ENCODE measurements at regions not wholly inside any gene's neighbourhood (a gene's known extent, or its start where the extent isn't known, plus 50 kb on each side); places are given as distances from the start of the nearest gene placed in this dataset.
A peak's percentile ranks its signal among the peaks of the same experiment; 100 is the strongest.

DNA sequence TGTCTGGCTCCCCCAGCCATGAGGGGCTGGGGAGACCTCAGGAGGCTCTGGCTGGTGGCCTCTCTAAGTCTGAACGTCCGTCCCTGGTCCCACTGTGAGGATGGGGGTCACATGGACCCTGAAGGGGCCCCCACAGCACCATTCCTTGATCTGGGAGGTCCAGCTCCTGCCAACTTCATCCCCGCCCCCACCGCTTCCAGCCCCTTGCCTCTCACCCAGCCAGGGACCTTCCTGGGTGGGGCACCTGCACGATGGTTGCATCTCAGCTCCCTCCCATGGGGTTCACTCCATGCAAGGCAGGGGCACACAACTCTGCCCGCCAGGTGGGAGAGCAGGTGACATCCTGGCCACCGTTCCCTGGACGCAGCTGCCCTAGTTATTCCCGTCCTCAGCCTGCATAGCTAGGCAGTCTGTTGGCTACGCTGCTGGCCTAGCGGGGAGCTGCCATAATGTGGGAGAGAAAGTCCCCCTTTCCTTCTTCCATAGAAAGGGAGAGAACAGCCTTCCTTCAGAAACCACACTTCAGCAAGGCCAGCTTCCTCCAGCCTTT lies 217.9 kb upstream of the RPL38 start:
- DNase-seq (ENCODE audit: low spot score): no peak

DNA sequence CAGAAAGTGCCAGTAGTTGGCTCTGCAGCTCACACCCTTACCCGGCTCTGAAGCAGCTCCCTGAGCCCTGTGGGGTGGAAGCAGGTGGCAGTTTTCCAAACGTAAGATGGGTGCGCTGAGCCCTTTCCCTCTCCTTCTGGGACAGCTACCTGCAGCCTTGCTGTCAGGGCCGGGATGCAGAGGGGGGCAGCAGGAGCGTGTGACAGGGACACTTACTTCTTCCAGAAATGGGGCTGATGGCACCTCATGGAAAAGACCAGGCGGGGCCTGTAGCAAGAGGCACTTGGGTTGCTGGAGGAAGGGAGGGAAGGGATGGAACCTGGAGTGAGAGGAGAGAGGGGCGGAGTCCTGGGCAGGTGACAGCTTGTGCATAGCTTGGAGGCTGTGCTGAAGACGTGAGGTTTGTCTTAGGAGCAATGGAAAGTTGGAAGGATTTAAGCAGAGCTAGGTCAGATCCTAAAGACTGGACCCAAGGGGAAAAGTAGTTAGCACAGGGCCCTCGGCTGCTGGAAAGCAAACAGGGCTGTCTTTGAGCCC lies 216.8 kb upstream of the RPL38 start:
- DNase-seq (ENCODE audit: low spot score): no peak

DNA sequence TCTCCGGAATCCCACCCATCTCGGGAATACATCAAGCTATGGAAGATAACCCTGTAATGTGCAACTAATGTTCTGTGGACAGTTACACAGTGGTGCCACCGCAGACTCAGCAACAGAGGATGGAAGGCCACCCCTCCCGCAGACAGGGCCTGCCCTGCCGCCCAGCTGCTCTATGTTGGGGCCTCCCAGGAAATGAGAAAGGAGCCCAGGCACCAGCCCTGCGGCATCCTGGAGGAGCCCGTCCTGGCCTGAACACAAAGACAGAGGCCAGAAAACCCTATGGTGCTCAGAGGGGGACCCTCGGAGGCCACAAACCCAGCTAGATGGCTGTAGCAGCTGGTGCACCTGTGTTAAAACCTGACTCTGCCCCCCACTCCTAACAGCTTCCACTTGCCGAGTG lies 216.1 kb upstream of the RPL38 start:
- no peak for DNase-seq (ENCODE audit: low spot score)

DNA sequence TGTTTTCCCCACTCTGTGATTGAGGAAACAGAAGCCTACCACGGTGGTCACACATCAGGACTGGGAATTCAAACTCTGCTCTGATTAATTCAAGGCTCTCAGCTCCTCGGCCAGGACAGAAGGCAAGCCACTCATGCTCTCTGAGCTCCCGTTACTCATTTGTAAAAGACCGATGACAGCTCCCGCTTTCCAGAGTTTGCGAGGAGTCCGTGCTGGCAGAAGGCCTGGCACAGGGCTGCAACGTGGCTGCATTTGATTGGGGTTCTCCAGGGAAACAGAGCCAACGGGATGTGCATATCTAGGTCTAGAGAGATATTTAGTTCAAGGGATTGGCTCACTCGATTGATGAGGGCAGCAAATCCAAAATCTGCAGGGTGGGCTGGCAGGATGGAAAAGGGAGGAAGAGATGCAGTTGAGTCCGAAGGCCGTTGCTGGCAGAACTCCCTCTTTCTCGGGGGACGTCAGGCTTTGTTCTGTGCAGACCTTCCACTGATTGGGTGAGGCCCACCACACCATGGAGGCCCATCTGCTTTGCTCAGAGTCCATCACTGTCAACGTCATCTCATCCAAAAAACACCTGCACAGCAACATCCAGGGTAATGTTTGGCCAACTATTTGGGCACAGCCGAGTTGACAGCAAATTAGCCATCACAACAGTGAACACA lies 215.5 kb upstream of the RPL38 start:
- no peak for DNase-seq (ENCODE audit: low spot score)

DNA sequence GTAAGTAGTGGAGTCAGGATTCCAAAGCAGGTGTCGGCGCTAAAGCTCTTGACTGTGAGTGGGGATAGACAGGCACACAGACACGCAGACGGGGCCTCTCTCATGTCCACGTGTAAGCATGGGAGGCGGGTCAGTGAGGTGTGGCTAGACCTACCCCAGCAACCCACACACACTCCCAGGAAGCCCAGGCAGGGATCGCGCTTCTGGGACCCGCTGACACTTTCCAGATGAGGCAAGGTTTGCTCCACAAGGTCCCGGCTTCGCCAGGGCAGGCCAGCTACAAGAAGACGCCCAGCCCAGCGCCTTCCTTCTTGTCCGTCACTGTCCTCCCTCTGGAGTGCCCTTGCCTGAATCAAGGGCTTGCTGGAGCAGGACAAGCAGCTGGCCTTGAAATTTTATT lies 213.8 kb upstream of the RPL38 start:
- DNase-seq (ENCODE audit: low spot score): no peak

DNA sequence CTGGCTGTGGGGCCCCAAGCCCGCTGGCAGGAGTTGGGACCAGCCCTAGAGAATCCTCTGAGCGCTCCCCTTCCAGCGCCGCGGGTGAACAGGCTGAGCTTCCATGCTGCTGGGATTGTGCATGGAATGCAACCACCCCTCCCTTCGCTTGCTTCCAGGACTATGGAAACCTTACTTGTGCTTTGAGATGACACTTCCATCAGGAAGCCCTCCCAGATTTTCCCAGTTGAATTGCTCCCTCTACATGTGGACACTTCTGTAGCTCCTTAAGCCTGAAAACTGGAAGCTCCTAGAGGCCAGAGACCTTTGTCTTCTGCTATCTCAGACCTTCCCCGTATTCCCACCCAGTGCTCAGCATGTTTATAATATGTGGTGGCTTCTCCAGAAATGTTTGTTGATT lies 213.2 kb upstream of the RPL38 start:
- DNase-seq (ENCODE audit: low spot score): no peak

DNA sequence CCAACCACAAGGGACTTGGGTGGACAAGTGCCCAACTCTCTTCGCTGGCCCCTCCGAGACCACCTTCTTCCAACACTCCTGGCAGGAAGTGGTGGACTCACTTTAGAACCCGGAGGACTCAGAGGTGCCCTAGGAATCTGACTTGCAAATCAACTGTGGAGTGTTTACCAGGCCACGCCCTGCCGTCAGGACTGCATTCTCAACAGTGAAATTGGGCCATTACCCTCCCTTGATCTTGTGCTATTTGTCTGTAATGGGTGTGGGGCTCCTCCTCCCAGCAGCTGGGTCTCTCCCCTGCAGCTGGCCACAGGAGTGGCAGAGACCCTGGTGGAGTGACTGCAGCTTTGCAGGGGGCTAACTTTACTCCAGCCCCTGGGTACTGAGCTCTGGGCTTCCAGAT lies 212.2 kb upstream of the RPL38 start:
- no peak for DNase-seq (ENCODE audit: low spot score)

DNA sequence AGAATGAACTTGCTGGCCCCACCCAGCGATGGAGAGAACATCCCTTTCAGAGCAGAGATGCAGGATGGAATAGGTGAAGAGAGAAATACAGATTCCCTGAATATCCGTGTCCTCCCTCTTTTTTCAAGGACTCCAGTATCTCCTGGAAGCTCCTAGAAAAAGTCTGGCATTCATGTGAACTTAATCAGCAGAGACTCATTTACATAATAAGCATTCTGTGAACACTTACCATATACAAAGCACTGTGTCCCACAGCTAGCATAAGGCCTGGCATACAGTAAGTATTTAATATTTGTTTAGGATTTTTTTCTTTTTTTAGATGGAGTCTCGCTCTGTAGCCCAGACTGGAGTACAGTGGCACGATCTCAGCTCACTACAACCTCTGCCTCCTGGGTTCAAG lies 208.5 kb upstream of the RPL38 start:
- no peak for DNase-seq (ENCODE audit: low spot score)

DNA sequence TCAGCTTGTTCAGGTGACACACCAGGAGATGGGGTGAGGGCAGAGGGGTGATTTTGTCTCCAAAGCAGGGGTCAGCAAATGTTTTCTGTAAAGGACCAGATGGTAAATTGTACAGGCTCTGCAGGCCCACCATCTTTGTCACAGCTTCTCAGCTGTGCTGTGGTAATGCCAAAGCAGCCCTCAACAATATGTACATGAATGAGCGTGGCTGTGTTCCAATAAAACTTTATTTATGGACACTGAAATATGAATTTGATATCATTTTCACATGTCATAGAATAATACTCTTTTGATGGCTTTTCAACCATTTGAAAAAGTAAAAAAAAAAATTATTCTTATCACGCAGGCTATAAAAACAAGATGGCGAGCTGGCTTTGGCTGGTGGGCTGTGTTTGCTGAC lies 206.4 kb upstream of the RPL38 start:
- DNase-seq (ENCODE audit: low spot score): no peak

DNA sequence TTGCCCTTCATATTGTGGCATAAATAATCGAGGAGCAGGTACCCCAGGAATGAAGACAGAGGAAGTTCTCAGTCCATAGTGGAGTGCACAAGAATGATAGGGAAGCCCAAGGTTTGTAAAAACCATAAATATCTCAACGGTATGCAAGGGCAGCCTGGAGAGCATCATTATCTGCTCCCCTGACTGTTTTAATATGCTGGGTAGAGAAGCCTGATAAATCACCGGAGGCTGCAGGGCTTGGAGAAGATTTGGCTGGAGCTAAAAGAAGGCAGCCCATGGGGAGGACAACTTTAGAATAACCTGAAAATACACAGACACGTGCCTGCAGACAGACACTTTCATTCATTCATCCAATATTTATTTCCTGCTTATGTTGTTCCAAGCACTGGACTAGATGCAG lies 205.2 kb upstream of the RPL38 start:
- no peak for DNase-seq (ENCODE audit: low spot score)

DNA sequence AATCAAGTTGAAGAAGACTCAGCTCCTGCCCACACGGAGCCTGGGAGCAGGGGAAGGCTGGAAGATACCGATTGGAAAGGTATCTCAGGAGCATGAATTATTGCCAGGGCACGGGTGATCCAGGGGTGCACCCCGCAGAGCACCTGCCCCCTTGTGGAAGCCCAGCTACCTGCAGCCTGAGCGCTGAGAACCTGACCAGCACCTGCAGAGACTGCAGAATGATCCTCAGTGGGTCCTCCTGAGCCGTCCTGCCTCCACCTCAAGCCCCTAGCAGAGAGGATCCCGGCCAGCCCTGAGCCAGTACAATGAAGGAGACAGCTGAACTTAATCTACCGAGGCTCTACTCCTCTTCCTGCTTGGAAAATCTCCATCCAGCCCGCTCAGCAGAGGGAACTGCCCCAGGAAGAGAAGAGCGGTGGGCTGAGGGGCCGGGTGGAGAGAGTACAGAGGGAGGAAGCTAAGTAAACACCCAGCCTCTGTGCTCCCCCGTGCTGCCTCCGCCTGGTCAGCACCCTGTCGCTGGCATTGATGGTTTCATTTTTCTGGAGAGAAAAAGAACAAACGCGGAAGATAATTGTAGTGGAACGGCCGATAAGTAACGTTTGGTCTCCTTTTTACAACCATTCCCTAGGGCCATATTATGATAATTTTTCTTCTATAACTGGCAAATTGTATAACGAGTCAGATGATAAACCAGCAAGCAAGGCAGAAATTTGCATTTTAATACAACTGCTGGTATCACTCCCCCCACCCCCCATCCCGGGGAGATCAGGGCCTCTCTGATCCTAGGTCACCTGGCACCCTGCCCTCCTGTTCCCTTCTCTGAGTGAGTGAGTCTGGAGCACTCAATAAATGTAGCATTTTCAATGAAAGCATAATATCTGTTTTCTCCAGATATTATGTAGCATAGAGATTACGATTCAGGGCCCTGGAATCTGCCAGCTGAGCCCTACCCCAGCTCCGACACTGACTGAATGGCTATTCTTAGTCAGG lies 204.5 kb upstream of the RPL38 start:
- DNase-seq (ENCODE audit: low spot score): peak; percentile 89

DNA sequence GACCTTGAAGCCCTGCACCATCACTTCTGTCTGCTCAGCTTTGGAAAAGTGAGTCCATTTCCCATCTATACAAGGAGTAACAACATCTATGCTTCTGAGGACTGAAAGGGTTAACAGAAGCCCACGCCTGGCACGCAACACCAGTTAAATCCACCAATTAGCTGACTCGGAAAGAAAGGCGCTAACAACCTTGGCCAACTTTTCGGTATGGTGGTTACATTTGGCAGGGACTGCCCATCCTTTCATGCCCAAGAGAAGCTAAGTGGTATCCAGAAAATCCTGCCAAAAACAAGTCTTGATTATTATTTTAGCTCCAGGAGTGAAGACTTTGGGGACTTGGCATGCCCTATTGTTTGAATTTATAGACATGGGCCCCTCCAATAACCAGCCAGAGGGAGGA lies 202.3 kb upstream of the RPL38 start:
- no peak for DNase-seq (ENCODE audit: low spot score)

DNA sequence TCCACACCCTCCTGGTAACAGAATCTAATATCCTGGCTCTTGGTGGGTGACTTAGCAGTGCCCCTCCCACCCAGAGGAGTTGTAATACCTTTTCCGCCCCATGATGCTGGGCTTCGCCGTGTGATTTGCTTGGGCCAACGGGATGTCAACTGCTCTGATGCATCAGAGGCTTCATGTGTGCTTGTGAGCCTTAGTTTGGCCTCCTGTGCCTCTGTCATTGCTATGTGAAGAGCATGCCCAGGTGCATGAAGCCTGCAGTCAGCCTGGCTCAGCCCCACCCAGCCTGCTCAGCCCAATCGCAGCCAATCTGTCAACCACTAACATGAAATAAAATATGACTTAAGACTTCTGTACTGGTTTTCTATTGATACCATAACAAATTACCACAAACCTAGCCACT lies 201.2 kb upstream of the RPL38 start:
- no peak for DNase-seq (ENCODE audit: low spot score)

DNA sequence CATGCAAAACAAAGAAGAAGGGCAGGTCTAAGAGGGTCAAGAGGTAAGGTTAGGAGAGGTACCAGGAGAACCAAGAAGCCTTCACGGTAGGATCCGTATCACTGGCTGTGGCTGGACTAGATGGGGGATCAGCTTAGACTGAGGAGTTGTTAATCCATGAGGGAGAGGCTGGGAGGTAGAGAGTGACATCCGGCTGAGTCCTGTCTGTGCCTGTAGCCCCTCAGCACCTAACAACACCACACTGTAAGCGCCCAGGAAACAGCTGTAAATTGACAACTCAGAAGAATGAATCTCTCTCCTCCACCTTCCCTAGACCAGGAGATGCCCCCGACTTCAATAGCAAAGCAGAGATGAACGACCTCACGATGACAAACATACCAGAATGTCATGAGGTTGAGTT lies 199.4 kb upstream of the RPL38 start:
- DNase-seq (ENCODE audit: low spot score): no peak

DNA sequence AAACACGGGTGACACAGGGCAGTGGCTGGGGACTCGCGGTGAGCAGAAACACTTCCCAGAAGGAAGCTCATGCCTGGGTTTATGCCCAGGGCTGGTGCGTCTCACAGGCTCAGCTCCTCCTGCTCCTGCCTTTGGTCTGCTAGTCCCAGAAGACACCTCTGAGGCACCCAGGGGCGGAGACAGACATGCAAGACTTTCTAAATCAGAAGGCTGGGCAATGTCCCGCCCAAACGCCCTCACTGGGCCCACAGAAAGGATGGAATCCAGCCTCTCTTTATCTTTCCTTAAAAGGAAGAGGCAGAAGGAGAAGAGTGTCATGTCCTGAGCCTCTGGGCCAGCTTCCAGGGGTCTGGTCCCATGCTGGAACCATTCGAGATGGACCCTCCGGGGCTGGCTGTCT lies 197.7 kb upstream of the RPL38 start:
- no peak for DNase-seq (ENCODE audit: low spot score)

DNA sequence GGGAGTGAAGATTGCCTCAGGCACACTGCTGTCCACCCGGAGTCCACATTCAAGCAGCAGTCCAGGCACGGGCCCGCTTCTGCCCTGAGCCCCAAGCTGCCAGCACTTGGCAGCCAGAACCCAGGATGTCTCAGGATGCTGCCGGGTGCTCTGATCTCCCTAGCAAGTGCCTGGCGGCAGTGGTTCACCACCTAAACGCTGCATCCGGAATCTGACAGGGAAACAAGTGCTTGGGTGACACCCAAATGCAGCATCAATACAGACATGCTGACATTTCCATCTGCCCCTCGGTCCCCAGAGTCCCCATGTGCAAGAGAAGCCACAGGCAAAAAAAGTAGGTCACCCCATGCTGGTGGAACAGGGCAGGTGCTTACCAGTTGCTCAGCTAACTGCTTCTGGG lies 197.1 kb upstream of the RPL38 start:
- DNase-seq (ENCODE audit: low spot score): no peak

DNA sequence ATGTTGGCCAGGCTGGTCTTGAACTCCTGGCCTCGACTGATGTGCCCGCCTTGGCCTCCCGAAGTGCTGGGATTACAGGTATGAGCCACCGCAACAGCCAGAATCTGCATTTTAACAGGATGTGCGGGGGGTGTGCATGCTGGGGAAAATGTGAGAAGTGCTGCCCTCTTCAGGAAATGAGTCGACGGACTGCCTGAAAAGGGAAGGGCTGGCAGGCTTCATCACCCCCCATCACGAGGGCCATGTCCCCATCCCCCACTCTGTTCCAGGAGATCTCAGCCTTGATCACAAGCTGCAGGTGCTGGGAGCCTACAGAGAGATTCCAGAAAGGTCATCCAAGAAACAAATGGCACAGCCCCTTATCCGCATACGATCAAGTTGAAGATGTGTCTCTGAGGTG lies 195.3 kb upstream of the RPL38 start:
- DNase-seq (ENCODE audit: low spot score): peak; percentile 68

DNA sequence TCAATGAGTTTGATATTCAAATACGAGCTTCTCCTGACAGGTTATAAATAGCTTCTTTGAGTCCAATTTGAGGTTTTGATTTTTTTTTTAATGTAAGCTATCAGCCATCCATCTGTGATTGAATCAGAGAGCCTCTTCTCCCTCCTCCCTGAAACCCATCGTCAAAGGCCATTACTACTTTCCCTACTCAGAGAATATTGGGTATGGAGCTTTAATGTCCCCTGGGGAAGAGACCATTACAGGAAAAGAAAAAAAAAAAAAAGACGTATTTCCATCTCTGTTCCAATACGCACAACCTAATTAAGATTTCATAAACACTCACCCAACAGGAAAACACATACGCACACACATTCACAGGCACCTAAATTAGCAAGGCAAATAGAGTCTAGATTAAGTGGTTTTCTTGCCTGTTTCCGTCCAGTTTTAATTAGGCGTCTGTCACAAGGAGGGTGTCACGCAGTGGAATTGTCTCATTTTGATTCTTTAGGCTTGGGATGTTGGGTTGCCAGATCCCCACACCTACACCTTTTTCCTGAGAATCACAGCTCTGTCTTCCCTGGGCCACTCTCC lies 194.3 kb upstream of the RPL38 start:
- no peak for DNase-seq (ENCODE audit: low spot score)

DNA sequence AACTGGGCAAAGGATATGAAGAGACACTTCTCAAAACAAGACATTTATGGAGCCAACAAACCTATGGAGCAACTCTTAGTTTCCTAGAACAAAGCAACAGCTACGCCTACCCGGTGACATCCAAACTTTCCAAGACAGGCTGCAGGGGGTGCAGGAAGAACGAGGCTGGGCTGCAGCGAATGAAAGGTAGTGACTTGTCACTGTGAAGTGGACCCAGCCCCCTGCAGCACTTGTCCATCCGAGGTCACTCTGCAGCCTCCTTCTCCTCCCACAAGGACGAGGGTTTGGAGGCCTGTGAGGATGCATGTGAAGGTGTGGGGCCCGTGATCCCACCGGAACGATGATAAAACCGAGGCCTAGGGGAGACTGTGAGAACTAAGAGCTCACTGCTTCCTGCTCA lies 192.6 kb upstream of the RPL38 start:
- no peak for DNase-seq (ENCODE audit: low spot score)

DNA sequence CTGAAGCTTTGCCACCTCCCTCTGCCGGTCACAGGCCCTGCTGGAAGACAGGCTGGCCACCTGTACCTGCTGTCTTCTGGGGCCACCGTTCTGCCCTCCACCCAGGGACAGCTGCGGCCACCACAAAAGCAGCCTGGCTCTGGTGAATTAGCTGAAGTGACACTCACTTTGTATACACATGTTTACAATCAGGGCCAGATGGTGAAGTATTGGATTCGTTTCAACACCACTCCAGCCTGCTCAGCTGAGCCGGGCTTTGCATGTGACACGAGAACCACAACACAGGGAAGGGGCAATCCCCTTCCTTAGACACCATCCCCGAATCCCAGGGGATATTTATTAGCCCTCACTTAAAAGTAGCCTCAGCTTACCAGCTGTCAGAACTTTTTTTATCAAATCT lies 191.5 kb upstream of the RPL38 start:
- no peak for DNase-seq (ENCODE audit: low spot score)

DNA sequence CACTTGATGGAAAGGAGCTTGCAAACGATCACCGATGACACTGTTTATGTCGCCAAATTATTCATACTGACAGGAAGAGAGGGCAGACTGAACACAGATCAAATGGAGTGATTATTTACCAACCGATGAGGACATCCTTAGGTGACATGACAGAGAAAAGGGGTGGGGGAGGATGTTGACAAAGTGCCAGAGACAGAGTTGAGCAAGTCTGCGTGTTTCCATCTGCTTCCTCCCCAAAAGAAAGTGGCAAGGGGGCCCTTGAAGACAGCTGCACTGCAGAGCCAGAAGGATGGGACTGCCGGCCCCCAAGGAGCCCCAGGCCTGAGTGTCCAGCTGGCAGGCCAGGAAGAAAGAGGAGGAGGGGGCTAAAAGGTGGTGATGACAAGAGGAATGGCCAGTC lies 191.0 kb upstream of the RPL38 start:
- no peak for DNase-seq (ENCODE audit: low spot score)

DNA sequence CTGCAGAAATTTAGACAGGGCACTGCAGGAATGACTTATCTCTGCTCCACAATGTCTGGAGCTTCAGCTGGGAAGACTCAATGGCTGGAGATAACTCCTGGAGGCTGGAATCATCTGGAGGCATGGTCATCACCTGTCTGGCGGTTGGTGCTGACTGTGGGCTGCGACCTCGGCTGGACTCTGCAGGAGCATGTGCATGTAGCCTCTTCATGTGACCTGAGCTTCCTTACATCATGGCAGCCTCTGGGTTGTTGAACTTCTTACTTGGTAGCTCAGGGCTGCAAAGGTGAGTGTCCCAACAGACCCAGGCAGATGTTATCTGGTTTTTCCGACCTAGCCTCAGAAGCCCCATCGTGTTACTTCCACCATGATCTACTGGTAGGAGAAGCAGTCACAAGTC lies 188.2 kb upstream of the RPL38 start:
- DNase-seq (ENCODE audit: low spot score): no peak

DNA sequence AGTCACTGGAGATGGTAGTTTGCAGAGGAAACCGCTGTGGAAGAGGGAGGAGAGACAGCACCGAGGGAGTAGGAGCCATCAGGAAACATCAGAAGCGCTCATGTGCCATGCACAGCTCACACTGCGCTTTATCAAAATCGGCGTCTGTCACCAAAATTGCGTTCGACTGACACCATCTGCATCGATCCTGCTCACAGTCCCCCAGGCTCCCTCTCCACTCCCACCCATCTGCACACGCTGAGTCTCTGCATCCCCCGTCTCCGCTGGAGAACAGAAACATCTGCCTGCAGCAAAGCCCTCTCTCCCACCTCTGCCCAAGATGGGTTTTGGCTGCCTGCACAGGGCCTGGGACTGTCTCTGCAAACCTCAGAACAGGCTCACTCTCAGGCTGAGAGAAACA lies 187.5 kb upstream of the RPL38 start:
- no peak for DNase-seq (ENCODE audit: low spot score)

Measured in iPS-NIHi11 (cell line).